ENCODE measurements at regions not wholly inside any gene's neighbourhood (a gene's known extent, or its start where the extent isn't known, plus 50 kb on each side); places are given as distances from the start of the nearest gene placed in this dataset.

DNA sequence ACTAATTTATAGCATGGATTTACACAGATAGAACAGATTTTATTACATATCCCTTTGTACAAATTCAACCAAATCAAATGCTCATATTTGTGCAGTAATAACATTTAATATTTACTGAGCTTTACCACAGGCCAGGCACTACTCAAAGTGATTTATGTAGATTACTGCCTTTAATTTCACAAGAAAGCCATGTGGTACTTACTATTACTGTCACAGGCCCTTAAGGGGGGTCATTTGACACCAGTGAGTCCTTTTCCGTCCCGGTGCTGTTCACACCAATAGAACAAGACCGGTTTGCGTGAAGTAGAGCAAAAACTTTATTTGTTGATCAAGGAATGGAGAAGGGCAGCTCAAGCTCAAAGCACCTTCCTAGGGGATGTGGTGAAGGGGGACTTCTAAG is 308.5 kb upstream of the KCNN2 start:
- WGBS, 4 donors, result 89 to 91% (median 90%) methylated on average over 4 of the region's 4 CpGs
- peaks cover 0 to 38% (median 3%) of the 10 kb centered on the region in 9 donors for H3K27me3 ChIP-seq
- no peak overlapping the region for H3K27ac ChIP-seq
- H3K9me3 ChIP-seq, result no peaks in the 10 kb centered on the region
- TF ChIP-seq CTCF (IDR thresholded peaks at IDR 0.05), result no peak
- TF ChIP-seq POLR2A (IDR thresholded peaks at IDR 0.05), result no peak
- peaks cover 0 to 18% (median 8%) of the 10 kb centered on the region in 12 donors for H3K4me1 ChIP-seq
- ATAC-seq (no peak), DNase-seq (no peak)
- no peak overlapping the region for H3K4me3 ChIP-seq
- no peaks in the 10 kb centered on the region for H3K36me3 ChIP-seq
- intact Hi-C loops (cut with DNase I), result no loop called here

GRCh38 chr5:114054594-114054993 is 307.3 kb upstream of the KCNN2 start:
- Histone ChIP-seq H3K27me3 (peaks cover 0 to 38% (median 3%) of the 10 kb centered on the region in 9 donors), H3K4me3 (peak overlapping the region in 8 of 12 donors; percentile 41 to 71 (median 56)), H3K9me3 (no peaks in the 10 kb centered on the region), H3K36me3 (no peaks in the 10 kb centered on the region), H3K27ac (peak overlapping the region in 1 of 12 donors; percentile 17), H3K4me1 (peaks cover 0 to 22% (median 8%) of the 10 kb centered on the region in 12 donors)
- 44 to 66% (median 52%) methylated on average over 3 of the region's 3 CpGs for WGBS, 4 donors
- no peak for ATAC-seq
- intact Hi-C loops (cut with DNase I), result no loop called here
- no peak for DNase-seq
- TF ChIP-seq CTCF (IDR thresholded peaks at IDR 0.05) (no peak), POLR2A (IDR thresholded peaks at IDR 0.05) (no peak)

- peak overlapping the region; percentile 21 to 71 (median 52) for H3K4me3 ChIP-seq
- H3K9me3 ChIP-seq, result no peaks in the 10 kb centered on the region
- ATAC-seq, result peak; percentile 90 to 98 (median 96)
- H3K36me3 ChIP-seq, result no peaks in the 10 kb centered on the region
- peak in 4 of 12 donors; percentile 10 to 24 (median 17) for TF ChIP-seq CTCF (IDR thresholded peaks at IDR 0.05)
- no peak for TF ChIP-seq POLR2A (IDR thresholded peaks at IDR 0.05)
- 0 to 1% (median 1%) methylated on average over 50 to 60 of the region's 60 CpGs for WGBS, 4 donors
- DNase-seq, result peak; percentile 62 to 77 (median 73)
- intact Hi-C loops (cut with DNase I), result no loop called here
- peak overlapping the region in 10 of 12 donors; percentile 18 to 70 (median 44) for H3K27ac ChIP-seq
- peaks cover 0 to 22% (median 8%) of the 10 kb centered on the region in 12 donors for H3K4me1 ChIP-seq
- H3K27me3 ChIP-seq, result peaks cover 0 to 38% (median 3%) of the 10 kb centered on the region in 9 donors
Observed at GRCh38 chr5:114055318-114056184, 306.3 kb upstream of the KCNN2 start.

GRCh38 chr5:114056185-114056538 is 305.7 kb upstream of the KCNN2 start:
- intact Hi-C loops (cut with DNase I), result no loop called here
- peak in 2 of 4 donors; percentile 28 to 32 for ATAC-seq

More at GRCh38 chr5:114056185-114056538, 305.7 kb upstream of the KCNN2 start:
- WGBS, 4 donors, result 5 to 24% (median 9%) methylated on average over 14 to 26 of the region's 26 CpGs
- Histone ChIP-seq H3K27me3 (peaks cover 0 to 38% (median 3%) of the 10 kb centered on the region in 9 donors), H3K36me3 (no peaks in the 10 kb centered on the region), H3K27ac (peak overlapping the region in 10 of 12 donors; percentile 18 to 70 (median 44)), H3K4me1 (peaks cover 0 to 22% (median 8%) of the 10 kb centered on the region in 12 donors), H3K4me3 (peak overlapping the region; percentile 21 to 71 (median 52)), H3K9me3 (no peaks in the 10 kb centered on the region)
- TF ChIP-seq CTCF (IDR thresholded peaks at IDR 0.05) (no peak), POLR2A (IDR thresholded peaks at IDR 0.05) (no peak)
- peak in 1 of 5 donors; percentile 24 for DNase-seq
